Nephron progenitor cell (in vitro differentiated cells): ENCODE measurements at regions not wholly inside any gene's neighbourhood (a gene's known extent, or its start where the extent isn't known, plus 50 kb on each side); places are given as distances from the start of the nearest gene placed in this dataset.

Experiments
- DNase-seq: peaks from one replicate; pipeline ENCODE4 v3.0.0; 2021
- H3K27ac Mint-ChIP-seq: 2 replicates; pipeline ENCODE4 v1.8.0; 2021; ENCODE audit warnings: mild to moderate bottlenecking, moderate library complexity, mixed read lengths
- H3K27me3 Mint-ChIP-seq: 2 replicates; pipeline ENCODE4 v1.8.0; 2021; ENCODE audit warnings: mild to moderate bottlenecking, low read depth, mixed read lengths; ENCODE audit not compliant: poor library complexity
- H3K36me3 Mint-ChIP-seq: 2 replicates; pipeline ENCODE4 v1.8.0; 2021; ENCODE audit warnings: low read depth, mixed read lengths
- H3K4me1 Mint-ChIP-seq: 2 replicates; pipeline ENCODE4 v1.8.0; 2021; ENCODE audit warnings: mixed read lengths
- H3K4me3 Mint-ChIP-seq: 2 replicates; pipeline ENCODE4 v1.8.0; 2021; ENCODE audit warnings: mild to moderate bottlenecking, moderate library complexity, mixed read lengths
- H3K9me3 Mint-ChIP-seq: 2 replicates; pipeline ENCODE4 v1.8.0; 2021; ENCODE audit warnings: mild to moderate bottlenecking, moderate library complexity, mixed read lengths
- CTCF ChIP-seq: fragments of 200-600 bp; sonication (generic); IDR thresholded peaks from 2 replicates; pipeline ENCODE4 v1.5.0; 2021; ENCODE audit warnings: antibody characterized with exemption

GRCh38 chr22:27558658-27559371 is 242.7 kb downstream of the MN1 start:
- H3K27ac Mint-ChIP-seq, result no peak overlapping the region
- H3K4me3 Mint-ChIP-seq, result no peak overlapping the region
- peaks cover 36% of the 10 kb centered on the region for H3K4me1 Mint-ChIP-seq
- peaks cover 50% of the 10 kb centered on the region for H3K27me3 Mint-ChIP-seq
- no peak for DNase-seq
- no peaks in the 10 kb centered on the region for H3K9me3 Mint-ChIP-seq
- no peak for TF ChIP-seq CTCF
- H3K36me3 Mint-ChIP-seq, result no peaks in the 10 kb centered on the region

GRCh38 chr22:27560781-27561180 is 240.8 kb downstream of the MN1 start:
- H3K27me3 Mint-ChIP-seq, result peaks cover 57% of the 10 kb centered on the region
- no peak overlapping the region for H3K4me3 Mint-ChIP-seq
- H3K4me1 Mint-ChIP-seq, result peaks cover 23% of the 10 kb centered on the region
- H3K36me3 Mint-ChIP-seq, result no peaks in the 10 kb centered on the region
- H3K9me3 Mint-ChIP-seq, result peaks cover 4% of the 10 kb centered on the region
- no peak for TF ChIP-seq CTCF
- DNase-seq, result no peak
- H3K27ac Mint-ChIP-seq, result no peak overlapping the region

DNA sequence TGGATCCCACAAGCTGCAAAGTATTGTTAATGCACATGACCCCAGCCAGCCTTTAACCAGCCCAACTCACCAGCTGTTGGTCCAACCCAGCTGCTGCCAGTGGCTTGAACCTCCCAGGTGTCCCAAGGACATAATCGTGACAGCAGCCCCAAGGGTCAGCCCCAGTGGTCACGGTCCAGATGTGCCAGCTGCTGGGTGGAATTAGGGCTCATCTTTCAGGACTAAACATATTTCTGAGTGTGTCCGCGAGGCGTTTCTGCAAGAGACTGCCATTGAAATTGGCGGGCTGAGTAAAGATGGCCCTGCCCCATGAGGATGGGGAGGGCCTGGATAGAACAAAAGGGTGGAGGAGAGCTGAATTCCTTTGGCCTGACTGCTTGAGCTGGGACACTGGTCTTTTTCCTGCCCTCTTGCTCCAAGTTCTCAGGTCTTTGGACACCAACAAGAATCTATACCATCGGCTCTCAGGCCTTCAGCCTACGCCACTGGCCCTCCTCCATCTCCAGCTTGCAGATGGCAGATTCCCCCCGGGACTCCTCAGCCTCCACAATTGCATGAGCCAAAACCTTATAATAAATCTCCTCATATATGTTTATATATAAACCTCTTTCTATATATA is 240.2 kb downstream of the MN1 start:
- no peak for DNase-seq

DNA sequence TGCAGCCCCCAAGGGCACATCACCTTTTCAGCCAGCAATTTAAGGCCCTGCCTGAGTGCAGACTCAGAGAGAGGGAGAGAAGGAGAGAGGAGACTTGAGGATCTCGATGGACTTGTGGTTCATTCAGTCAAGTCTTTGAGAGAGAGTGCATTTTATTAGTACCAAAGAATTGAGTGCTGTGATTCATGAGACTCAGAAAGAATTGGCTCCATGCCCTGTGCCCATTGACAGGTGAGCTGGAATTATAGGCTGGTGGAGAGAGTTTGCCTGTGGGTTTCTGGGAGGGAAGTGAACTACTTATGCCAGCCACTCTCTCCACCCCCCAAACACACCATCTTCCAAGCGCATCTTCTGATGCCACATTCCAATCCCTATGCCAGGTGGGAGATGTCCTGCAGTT is 236.8 kb downstream of the MN1 start:
- peaks cover 61% of the 10 kb centered on the region for H3K27me3 Mint-ChIP-seq
- no peaks in the 10 kb centered on the region for H3K36me3 Mint-ChIP-seq
- H3K9me3 Mint-ChIP-seq, result peaks cover 4% of the 10 kb centered on the region
- TF ChIP-seq CTCF, result no peak
- peaks cover 24% of the 10 kb centered on the region for H3K4me1 Mint-ChIP-seq
- no peak for DNase-seq
- no peak overlapping the region for H3K4me3 Mint-ChIP-seq
- no peak overlapping the region for H3K27ac Mint-ChIP-seq

More for the DNA sequence above, 240.2 kb downstream of the MN1 start:
- Mint-ChIP-seq H3K4me1 (peaks cover 23% of the 10 kb centered on the region), H3K36me3 (no peaks in the 10 kb centered on the region), H3K9me3 (peaks cover 4% of the 10 kb centered on the region), H3K4me3 (no peak overlapping the region), H3K27ac (no peak overlapping the region), H3K27me3 (peaks cover 56% of the 10 kb centered on the region)
- TF ChIP-seq CTCF, result no peak

- H3K9me3 Mint-ChIP-seq, result peaks cover 4% of the 10 kb centered on the region
- H3K4me1 Mint-ChIP-seq, result peaks cover 25% of the 10 kb centered on the region
- H3K27ac Mint-ChIP-seq, result no peak overlapping the region
- H3K36me3 Mint-ChIP-seq, result no peaks in the 10 kb centered on the region
- peaks cover 66% of the 10 kb centered on the region for H3K27me3 Mint-ChIP-seq
- no peak overlapping the region for H3K4me3 Mint-ChIP-seq
- no peak for DNase-seq
- TF ChIP-seq CTCF, result no peak
Measured at GRCh38 chr22:27566602-27567001, 235.0 kb downstream of the MN1 start.

- no peak for DNase-seq
- no peak overlapping the region for H3K4me3 Mint-ChIP-seq
- H3K4me1 Mint-ChIP-seq, result peaks cover 31% of the 10 kb centered on the region
- peaks cover 10% of the 10 kb centered on the region for H3K9me3 Mint-ChIP-seq
- peaks cover 68% of the 10 kb centered on the region for H3K27me3 Mint-ChIP-seq
- no peak for TF ChIP-seq CTCF
- no peak overlapping the region for H3K27ac Mint-ChIP-seq
- H3K36me3 Mint-ChIP-seq, result no peaks in the 10 kb centered on the region
Measured at GRCh38 chr22:27568265-27568664, 233.3 kb downstream of the MN1 start.
